Gastroesophageal sphincter (tissue), 4 donors: ENCODE measurements at regions not wholly inside any gene's neighbourhood (a gene's known extent, or its start where the extent isn't known, plus 50 kb on each side); places are given as distances from the start of the nearest gene placed in this dataset.

Experiments used
- ATAC-seq: fragments of 150-250 bp; one replicate; pipeline ENCODE4 v1.9.1; 2016; ENCODE audit warnings: mild to moderate bottlenecking, moderate library complexity
- H3K27ac ChIP-seq, 4 donors: fragments of 200-600 bp; sonication (generic) in 3 of 4; 1 replicate in 3 of 4; 2 replicates in 1 of 4; pipeline ENCODE4 v1.5.1; 2016 to 2019
- H3K27me3 ChIP-seq: fragments of 200-600 bp; sonication (generic); one replicate; pipeline ENCODE4 v1.5.1; 2019
- H3K36me3 ChIP-seq, 2 donors: fragments of 200-600 bp; sonication (generic); one replicate each; pipeline ENCODE4 v1.5.1; 2019; ENCODE audit warnings: control low read depth in 1 of 2
- H3K4me1 ChIP-seq, 3 donors: fragments of 200-600 bp; sonication (generic); 1 replicate in 2 of 3; 2 replicates in 1 of 3; pipeline ENCODE4 v1.5.1; 2016 to 2019; ENCODE audit warnings: control low read depth in 2 of 3
- H3K4me3 ChIP-seq, 2 donors: fragments of 200-600 bp; sonication (generic); one replicate each; pipeline ENCODE4 v1.5.1; 2019; ENCODE audit warnings: mild to moderate bottlenecking in 1 of 2, moderate library complexity in 1 of 2
- H3K9me3 ChIP-seq, 3 donors: fragments of 200-600 bp; sonication (generic); one replicate each; pipeline ENCODE4 v1.5.1; 2017 to 2019; ENCODE audit warnings: control low read depth in 2 of 3
- CTCF ChIP-seq, 4 experiments: fragments of 200-600 bp in 2 of 4; fragments of 450-650 bp in 2 of 4; sonication (generic) in 1 of 4; IDR thresholded peaks; one replicate each; pipeline ENCODE4 v1.5.1; 2017 to 2019; ENCODE audit warnings: antibody characterized with exemption in 4 of 4, mild to moderate bottlenecking in 2 of 4, moderate library complexity in 2 of 4
- EP300 ChIP-seq: sonication (generic); formaldehyde crosslinking; IDR thresholded peaks from one replicate; pipeline ENCODE4 v1.6.1; 2017; ENCODE audit warnings: antibody characterized with exemption, mild to moderate bottlenecking
- POLR2A ChIP-seq, 2 donors: fragments of 450-650 bp; IDR thresholded peaks; one replicate each; pipeline ENCODE4 v1.6.1; 2017; ENCODE audit warnings: antibody characterized with exemption in 2 of 2, mild to moderate bottlenecking in 2 of 2, moderate library complexity in 1 of 2
- POLR2AphosphoS5 ChIP-seq: sonication (generic); formaldehyde crosslinking; IDR thresholded peaks from one replicate; pipeline ENCODE4 v1.6.1; 2017; ENCODE audit warnings: antibody characterized with exemption
- WGBS, 2 donors: methylation state at CpG; one replicate each; pipeline ENCODE4 v1.1.5; 2018; ENCODE audit warnings: low coverage in 1 of 2; 5-methylcytosine and 5-hydroxymethylcytosine counted together
- small RNA-seq, 4 donors: library from RNA; depleted of rRNA; stranded (forward); fragments of <200 nt; gene quantifications; one replicate each; pipeline ENCODE3, GENCODE V24; 2016

- 39 to 42% methylated on average over 2 of the region's 2 CpGs for WGBS, 2 donors
- Histone ChIP-seq H3K36me3 (no peaks in the 10 kb centered on the region), H3K4me1 (no peaks in the 10 kb centered on the region), H3K4me3 (no peak overlapping the region), H3K27ac (no peak overlapping the region), H3K27me3 (no peaks in the 10 kb centered on the region), H3K9me3 (no peaks in the 10 kb centered on the region)
- no peak for ATAC-seq
- TF ChIP-seq EP300, result no peak
- no peak for TF ChIP-seq CTCF (IDR thresholded peaks at IDR 0.05)
- no peak for TF ChIP-seq POLR2AphosphoS5
- TF ChIP-seq POLR2A (IDR thresholded peaks at IDR 0.05), result no peak
These were observed 124.7 kb downstream of the GPAT3 start for GRCh38 chr4:83660578-83660977.

- no peaks in the 10 kb centered on the region for H3K27me3 ChIP-seq
- ATAC-seq, result no peak
- no peak for TF ChIP-seq POLR2AphosphoS5
- TF ChIP-seq EP300, result no peak
- no peak for TF ChIP-seq CTCF (IDR thresholded peaks at IDR 0.05)
- no peaks in the 10 kb centered on the region for H3K36me3 ChIP-seq
- no peak overlapping the region for H3K4me3 ChIP-seq
- WGBS, 2 donors, result 35 to 52% methylated on average over 6 to 7 of the region's 7 CpGs
- no peaks in the 10 kb centered on the region for H3K4me1 ChIP-seq
- H3K9me3 ChIP-seq, result no peaks in the 10 kb centered on the region
- H3K27ac ChIP-seq, result no peak overlapping the region
These were observed 122.9 kb downstream of the GPAT3 start for GRCh38 chr4:83658806-83659205.

GRCh38 chr4:83657336-83657735, 121.4 kb downstream of the GPAT3 start:
- H3K9me3 ChIP-seq, result no peaks in the 10 kb centered on the region
- TF ChIP-seq POLR2AphosphoS5 (no peak), CTCF (IDR thresholded peaks at IDR 0.05) (no peak), EP300 (no peak), POLR2A (IDR thresholded peaks at IDR 0.05) (no peak)
- H3K36me3 ChIP-seq, result no peaks in the 10 kb centered on the region
- 62 to 80% methylated on average over 2 of the region's 2 CpGs for WGBS, 2 donors
- no peaks in the 10 kb centered on the region for H3K27me3 ChIP-seq
- no peak overlapping the region for H3K27ac ChIP-seq
- no peaks in the 10 kb centered on the region for H3K4me1 ChIP-seq
- no peak for ATAC-seq
- no peak overlapping the region for H3K4me3 ChIP-seq

Small RNA genes lying in the stretch of these regions (small RNA-seq; reads per million reads assigned to genes)
- gene RNU6-774P, result 0 reads per million in 4 donors
